ENCODE measurements at regions not wholly inside any gene's neighbourhood (a gene's known extent, or its start where the extent isn't known, plus 50 kb on each side); places are given as distances from the start of the nearest gene placed in this dataset.

- Histone ChIP-seq H3K27ac (ENCODE audit: poor library complexity, severe bottlenecking) (no peak overlapping the region), H3K36me3 (ENCODE audit: low read depth) (no peaks in the 10 kb centered on the region), H3K9me3 (ENCODE audit: severe bottlenecking) (no peaks in the 10 kb centered on the region), H3K4me3 (ENCODE audit: severe bottlenecking) (no peak overlapping the region), H3K27me3 (ENCODE audit: insufficient read depth, poor library complexity, severe bottlenecking) (no peaks in the 10 kb centered on the region), H3K4me1 (ENCODE audit: insufficient read depth, poor library complexity, severe bottlenecking) (no peaks in the 10 kb centered on the region)
- DNase-seq (ENCODE audit: low spot score) (no peak), ATAC-seq (ENCODE audit: low read depth) (no peak)
- no peak for TF ChIP-seq CTCF (IDR thresholded peaks at IDR 0.05; ENCODE audit: poor library complexity, severe bottlenecking)
Observed at GRCh38 chr18:67896451-67896850, 379.9 kb upstream of the DSEL start.

- Histone ChIP-seq H3K27ac (ENCODE audit: poor library complexity, severe bottlenecking) (no peak overlapping the region), H3K4me1 (ENCODE audit: insufficient read depth, poor library complexity, severe bottlenecking) (no peaks in the 10 kb centered on the region), H3K4me3 (ENCODE audit: severe bottlenecking) (no peak overlapping the region), H3K27me3 (ENCODE audit: insufficient read depth, poor library complexity, severe bottlenecking) (no peaks in the 10 kb centered on the region), H3K36me3 (ENCODE audit: low read depth) (no peaks in the 10 kb centered on the region), H3K9me3 (ENCODE audit: severe bottlenecking) (no peaks in the 10 kb centered on the region)
- TF ChIP-seq CTCF (IDR thresholded peaks at IDR 0.05; ENCODE audit: poor library complexity, severe bottlenecking) = no peak
- DNase-seq (ENCODE audit: low spot score) = no peak
- no peak for ATAC-seq (ENCODE audit: low read depth)
Observed at GRCh38 chr18:67893916-67894315, 377.4 kb upstream of the DSEL start.

- no peak for TF ChIP-seq CTCF (IDR thresholded peaks at IDR 0.05; ENCODE audit: poor library complexity, severe bottlenecking)
- Histone ChIP-seq H3K27me3 (ENCODE audit: insufficient read depth, poor library complexity, severe bottlenecking) (no peaks in the 10 kb centered on the region), H3K27ac (ENCODE audit: poor library complexity, severe bottlenecking) (no peak overlapping the region), H3K9me3 (ENCODE audit: severe bottlenecking) (no peaks in the 10 kb centered on the region), H3K4me3 (ENCODE audit: severe bottlenecking) (no peak overlapping the region), H3K36me3 (ENCODE audit: low read depth) (peaks cover 4% of the 10 kb centered on the region; the same call in 1 of the 2 replicates), H3K4me1 (ENCODE audit: insufficient read depth, poor library complexity, severe bottlenecking) (no peaks in the 10 kb centered on the region)
- no peak for DNase-seq (ENCODE audit: low spot score)
- no peak for ATAC-seq (ENCODE audit: low read depth)
Observed at GRCh38 chr18:67876871-67877270, 360.4 kb upstream of the DSEL start.

GRCh38 chr18:67875944-67876343 lies 359.4 kb upstream of the DSEL start:
- peaks cover 4% of the 10 kb centered on the region; the same call in 1 of the 2 replicates for H3K36me3 ChIP-seq (ENCODE audit: low read depth)
- H3K27ac ChIP-seq (ENCODE audit: poor library complexity, severe bottlenecking) = no peak overlapping the region
- no peaks in the 10 kb centered on the region for H3K4me1 ChIP-seq (ENCODE audit: insufficient read depth, poor library complexity, severe bottlenecking)
- DNase-seq (ENCODE audit: low spot score) (no peak), ATAC-seq (ENCODE audit: low read depth) (peak; percentile 17; the same call in 1 of the 3 replicates)
- no peaks in the 10 kb centered on the region for H3K9me3 ChIP-seq (ENCODE audit: severe bottlenecking)
- TF ChIP-seq CTCF (IDR thresholded peaks at IDR 0.05; ENCODE audit: poor library complexity, severe bottlenecking) = no peak
- H3K4me3 ChIP-seq (ENCODE audit: severe bottlenecking) = no peak overlapping the region
- no peaks in the 10 kb centered on the region for H3K27me3 ChIP-seq (ENCODE audit: insufficient read depth, poor library complexity, severe bottlenecking)

GRCh38 chr18:67875060-67875459 lies 358.5 kb upstream of the DSEL start:
- Histone ChIP-seq H3K9me3 (ENCODE audit: severe bottlenecking) (no peaks in the 10 kb centered on the region), H3K4me1 (ENCODE audit: insufficient read depth, poor library complexity, severe bottlenecking) (no peaks in the 10 kb centered on the region), H3K27ac (ENCODE audit: poor library complexity, severe bottlenecking) (no peak overlapping the region), H3K36me3 (ENCODE audit: low read depth) (peaks cover 4% of the 10 kb centered on the region; the same call in 1 of the 2 replicates), H3K27me3 (ENCODE audit: insufficient read depth, poor library complexity, severe bottlenecking) (no peaks in the 10 kb centered on the region), H3K4me3 (ENCODE audit: severe bottlenecking) (no peak overlapping the region)
- no peak for DNase-seq (ENCODE audit: low spot score)
- no peak for TF ChIP-seq CTCF (IDR thresholded peaks at IDR 0.05; ENCODE audit: poor library complexity, severe bottlenecking)
- no peak for ATAC-seq (ENCODE audit: low read depth)

Measured in RWPE2 (cell line).